Heart left ventricle (tissue), 16 donors: ENCODE measurements at regions not wholly inside any gene's neighbourhood (a gene's known extent, or its start where the extent isn't known, plus 50 kb on each side); places are given as distances from the start of the nearest gene placed in this dataset.
A peak's percentile ranks its signal among the peaks of the same experiment; 100 is the strongest.

ENCODE experiments used
- ATAC-seq, 4 donors: fragments of 200-7000 bp; cut with Tn5 transposase; one replicate each; pipeline ENCODE4 v1.9.1; 2020 to 2022; ENCODE audit warnings: moderate library complexity in 4 of 4, mild to moderate bottlenecking in 3 of 4, moderate number of reproducible peaks in 1 of 4
- DNase-seq, 5 donors: peaks; one replicate each; pipeline ENCODE4 v3.0.0-alpha.2; 2020
- H3K27ac ChIP-seq, 12 donors: fragments of 200-600 bp; sonication (generic) in 4 of 12; one replicate each; pipeline versions ENCODE4 v1.5.0 to v1.8.0; 2016 to 2022; ENCODE audit warnings: mild to moderate bottlenecking in 2 of 12
- H3K27me3 ChIP-seq, 9 donors: fragments of 200-600 bp; sonication (generic) in 2 of 9; one replicate each; pipeline versions ENCODE4 v1.5.1 to v1.8.0; 2016 to 2022; ENCODE audit warnings: mild to moderate bottlenecking in 3 of 9
- H3K36me3 ChIP-seq, 9 donors: fragments of 200-600 bp; sonication (generic) in 2 of 9; one replicate each; pipeline versions ENCODE4 v1.5.0 to v1.8.0; 2018 to 2022; ENCODE audit warnings: mild to moderate bottlenecking in 2 of 9
- H3K4me1 ChIP-seq, 12 donors: fragments of 200-600 bp; sonication (generic) in 4 of 12; one replicate each; pipeline versions ENCODE4 v1.5.0 to v1.8.0; 2016 to 2022; ENCODE audit warnings: mild to moderate bottlenecking in 3 of 12
- H3K4me3 ChIP-seq, 12 donors: fragments of 200-600 bp; sonication (generic) in 4 of 12; one replicate each; pipeline versions ENCODE4 v1.5.0 to v1.8.0; 2017 to 2022; ENCODE audit warnings: mild to moderate bottlenecking in 9 of 12, moderate library complexity in 4 of 12
- H3K9me3 ChIP-seq, 12 donors: fragments of 200-600 bp; sonication (generic) in 4 of 12; one replicate each; pipeline versions ENCODE4 v1.5.0 to v1.8.0; 2016 to 2022; ENCODE audit warnings: mild to moderate bottlenecking in 1 of 12
- CTCF ChIP-seq, 12 donors: fragments of 200-600 bp; sonication (generic) in 4 of 12; IDR thresholded peaks; one replicate each; pipeline versions ENCODE4 v1.5.0 to v1.8.0; 2018 to 2022; ENCODE audit warnings: antibody characterized with exemption in 12 of 12, mild to moderate bottlenecking in 5 of 12
- POLR2A ChIP-seq, 2 donors: fragments of 450-650 bp; IDR thresholded peaks; one replicate each; pipeline ENCODE4 v1.6.1; 2017; ENCODE audit warnings: antibody characterized with exemption in 2 of 2, mild to moderate bottlenecking in 2 of 2, moderate library complexity in 2 of 2
- WGBS, 4 donors: extraction: QIAGEN DNeasy Blood & Tissue Kit in 2 of 4; methylation state at CpG; one replicate each; pipeline versions ENCODE4 v1.1.5 to v1.1.7; 2013 to 2018; 5-methylcytosine and 5-hydroxymethylcytosine counted together
- intact Hi-C, 10 donors: fragments of 100-400 bp; cut with DNase I; formaldehyde crosslinking; loops; one replicate each; pipeline versions ENCODE4 v1.11.1 to v1.14.2; 2022
- donor health status: ischemic (EF 13 %, LVEDD 7.1; RV severe dilation, severe dysfunction).
- donor health status: healthy with polysubstance abuse.
- donor health status: DM: no; HTN: yes; CAD: no.
- donor health status: DM: no; HTN: no; CAD: no.
- donor health status: ischemic (EF 25% LVEDD 6.9; RV normal size, moderate dysfunction).
- donor health status: ischemic (EF 25% LVEDD 5.7; RV mildly dilated, moderate dysfunction).
- donor health status: healthy.
- donor health status: DM: yes; HTN: yes; CAD: no.
- donor health status: ischemic (EF 35%, LVEDD 5.7; RV mildly dilated, moderate dysfunction).
- donor health status: nonischemic (EF 11% LVEDD 7.7; RV severe dilation, severe dysfunction).
- donor health status: DM: yes; HTN: yes; CAD: no.
- donor health status: PGD.
- donor health status: ischemic (EF 29% LVEDD 5.4; RV normal size, mild dysfunction).
- donor health status: nonischemic (EF 23%, LVEDD 6.1; RV moderate dilation, normal function).

GRCh38 chr21:34201001-34201400 lies 127.6 kb downstream of the MRPS6 start:
- peak overlapping the region in 2 of 12 donors; percentile 56 to 62 for H3K4me3 ChIP-seq
- no peaks in the 10 kb centered on the region for H3K36me3 ChIP-seq
- peak overlapping the region in 6 of 12 donors; percentile 48 to 79 (median 64) for H3K27ac ChIP-seq
- H3K9me3 ChIP-seq, result no peaks in the 10 kb centered on the region
- ATAC-seq (peak in 2 of 4 donors; percentile 7 to 18), DNase-seq (peak in 1 of 5 donors; percentile 34)
- no peaks in the 10 kb centered on the region for H3K27me3 ChIP-seq
- no peak for TF ChIP-seq CTCF (IDR thresholded peaks at IDR 0.05)
- TF ChIP-seq POLR2A (IDR thresholded peaks at IDR 0.05), result no peak
- peaks cover 0 to 56% (median 14%) of the 10 kb centered on the region in 12 donors for H3K4me1 ChIP-seq
- WGBS, 4 donors, result 89 to 95% (median 94%) methylated on average over 3 of the region's 3 CpGs
- intact Hi-C loops, result loop anchor here (1.0 to 10.0 kb wide), 9 partner anchors 114 to 279 kb away; partner anchors contain the start of genes MRPS6 (in 7 of the 10) and SLC5A3 (in 7 of the 10)

GRCh38 chr21:34201481-34201858 lies 128.1 kb downstream of the MRPS6 start:
- DNase-seq (no peak), ATAC-seq (no peak)
- Histone ChIP-seq H3K27me3 (no peaks in the 10 kb centered on the region), H3K4me3 (peak overlapping the region in 11 of 12 donors; percentile 33 to 64 (median 53)), H3K9me3 (no peaks in the 10 kb centered on the region), H3K36me3 (no peaks in the 10 kb centered on the region), H3K27ac (peak overlapping the region in 10 of 12 donors; percentile 2 to 79 (median 62)), H3K4me1 (peaks cover 0 to 61% (median 14%) of the 10 kb centered on the region in 12 donors)
- TF ChIP-seq CTCF (IDR thresholded peaks at IDR 0.05) (no peak), POLR2A (IDR thresholded peaks at IDR 0.05) (no peak)
- intact Hi-C loops, result loop anchor here (1.0 to 10.0 kb wide), 9 partner anchors 113 to 279 kb away; partner anchors contain the start of genes MRPS6 (in 7 of the 10) and SLC5A3 (in 7 of the 10)
- 5 to 16% (median 6%) methylated on average over 6 of the region's 6 CpGs for whole genome bisulfite sequencing, 4 donors

GRCh38 chr21:34202553-34203372 lies 129.4 kb downstream of the MRPS6 start:
- peaks cover 0 to 63% (median 14%) of the 10 kb centered on the region in 12 donors for H3K4me1 ChIP-seq
- no peaks in the 10 kb centered on the region for H3K9me3 ChIP-seq
- DNase-seq, result peak in 1 of 5 donors; percentile 26
- H3K27me3 ChIP-seq, result no peaks in the 10 kb centered on the region
- no peaks in the 10 kb centered on the region for H3K36me3 ChIP-seq
- ATAC-seq, result no peak
- intact Hi-C loops, result loop anchor here (1.0 to 10.0 kb wide), 9 partner anchors 73 to 280 kb away; partner anchors contain the start of genes MRPS6 (in 7 of the 10) and SLC5A3 (in 7 of the 10)
- H3K4me3 ChIP-seq, result peak overlapping the region in 4 of 12 donors; percentile 5 to 56 (median 30)
- WGBS, 4 donors, result 67 to 84% (median 76%) methylated on average over 25 of the region's 25 CpGs
- peak overlapping the region in 2 of 12 donors; percentile 37 to 79 for H3K27ac ChIP-seq
- TF ChIP-seq CTCF (IDR thresholded peaks at IDR 0.05) (no peak), POLR2A (IDR thresholded peaks at IDR 0.05) (no peak)

- no peak for TF ChIP-seq POLR2A (IDR thresholded peaks at IDR 0.05)
- TF ChIP-seq CTCF (IDR thresholded peaks at IDR 0.05), result no peak
- no peaks in the 10 kb centered on the region for H3K27me3 ChIP-seq
- H3K9me3 ChIP-seq, result no peaks in the 10 kb centered on the region
- intact Hi-C loops, result loop anchor here (2.0 to 10.0 kb wide), 8 partner anchors 111 to 282 kb away; partner anchors contain the start of genes MRPS6 (in 7 of the 10) and SLC5A3 (in 7 of the 10)
- no peak for ATAC-seq
- DNase-seq, result peak in 2 of 5 donors; percentile 42 to 58
- peak overlapping the region in 3 of 12 donors; percentile 21 to 79 (median 37) for H3K27ac ChIP-seq
- H3K36me3 ChIP-seq, result no peaks in the 10 kb centered on the region
- WGBS, 4 donors, result 50 to 67% (median 59%) methylated on average over 11 of the region's 11 CpGs
- H3K4me3 ChIP-seq, result no peak overlapping the region
- H3K4me1 ChIP-seq, result peaks cover 0 to 51% (median 14%) of the 10 kb centered on the region in 12 donors
These were observed 130.6 kb downstream of the MRPS6 start for GRCh38 chr21:34203851-34204420.
